ENCODE measurements at regions not wholly inside any gene's neighbourhood (a gene's known extent, or its start where the extent isn't known, plus 50 kb on each side); places are given as distances from the start of the nearest gene placed in this dataset.

DNA sequence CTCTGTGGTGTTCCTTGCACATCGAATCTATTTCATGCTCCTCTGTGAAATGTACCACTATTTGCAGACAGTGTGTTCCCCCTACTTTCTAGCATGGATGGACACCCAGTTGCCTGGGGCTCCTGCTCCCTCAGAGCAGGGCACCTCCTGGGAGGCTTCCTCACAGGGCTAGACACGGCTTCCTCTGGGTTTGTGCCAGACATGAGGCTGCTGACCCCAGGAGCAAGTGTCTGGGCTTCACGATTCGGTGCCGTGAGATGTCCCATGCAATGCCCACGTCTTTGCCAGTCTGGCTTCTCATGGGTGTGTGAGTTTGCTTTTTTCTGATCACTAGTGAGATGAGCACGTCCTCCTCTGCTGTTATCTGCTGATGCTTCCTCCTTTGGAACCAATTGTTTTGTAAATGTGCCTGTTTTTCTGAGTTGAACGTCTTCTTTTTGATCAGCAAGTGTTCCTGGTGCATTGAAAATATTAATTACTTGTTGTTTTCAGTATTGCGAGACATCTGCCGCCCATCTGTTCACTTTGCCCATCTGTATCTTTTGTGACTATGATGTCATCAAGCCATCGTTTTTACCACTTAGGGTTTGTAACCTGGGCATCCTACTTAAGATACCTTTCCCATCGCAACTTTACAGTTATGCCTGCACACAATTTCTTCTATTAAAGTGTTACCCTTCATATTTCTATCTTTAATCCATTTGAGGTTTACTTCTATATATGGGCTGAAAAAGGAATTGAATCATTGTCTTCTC, 92.0 kb downstream of the TTLL2 start:
- TF ChIP-seq CTCF (CRISPR knock-in tag; IDR thresholded peaks at IDR 0.05) (no peak), MXI1 (IDR thresholded peaks at IDR 0.05; ENCODE audit: borderline replicate concordance, low read depth, low read length) (no peak), JUN (CRISPR knock-in tag; IDR thresholded peaks at IDR 0.05) (no peak), GLI4 (CRISPR knock-in tag; IDR thresholded peaks at IDR 0.05; ENCODE audit: borderline replicate concordance) (no peak), ISX (CRISPR knock-in tag; conservative IDR thresholded peaks at IDR 0.05) (no peak), TARDBP (CRISPR knock-in tag; IDR thresholded peaks at IDR 0.05) (no peak), ZNF564 (CRISPR knock-in tag; IDR thresholded peaks at IDR 0.05) (no peak), ZNF782 (CRISPR knock-in tag; IDR thresholded peaks at IDR 0.05; ENCODE audit: borderline replicate concordance) (no peak), ZNF883 (CRISPR knock-in tag; IDR thresholded peaks at IDR 0.05; ENCODE audit: not compliant biosample characterization) (no peak), EZH2 (conservative IDR thresholded peaks at IDR 0.05; ENCODE audit: low read depth, low read length) (no peak), HNF4A (CRISPR knock-in tag; IDR thresholded peaks at IDR 0.05) (no peak)
- TF ChIP-seq, protein P1, sequence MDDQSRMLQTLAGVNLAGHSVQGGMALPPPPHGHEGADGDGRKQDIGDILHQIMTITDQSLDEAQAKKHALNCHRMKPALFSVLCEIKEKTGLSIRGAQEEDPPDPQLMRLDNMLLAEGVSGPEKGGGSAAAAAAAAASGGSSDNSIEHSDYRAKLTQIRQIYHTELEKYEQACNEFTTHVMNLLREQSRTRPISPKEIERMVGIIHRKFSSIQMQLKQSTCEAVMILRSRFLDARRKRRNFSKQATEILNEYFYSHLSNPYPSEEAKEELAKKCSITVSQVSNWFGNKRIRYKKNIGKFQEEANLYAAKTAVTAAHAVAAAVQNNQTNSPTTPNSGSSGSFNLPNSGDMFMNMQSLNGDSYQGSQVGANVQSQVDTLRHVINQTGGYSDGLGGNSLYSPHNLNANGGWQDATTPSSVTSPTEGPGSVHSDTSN (CRISPR knock-in tag; IDR thresholded peaks at IDR 0.05; ENCODE audit: borderline replicate concordance) = no peak
- TF ChIP-seq, protein P2, sequence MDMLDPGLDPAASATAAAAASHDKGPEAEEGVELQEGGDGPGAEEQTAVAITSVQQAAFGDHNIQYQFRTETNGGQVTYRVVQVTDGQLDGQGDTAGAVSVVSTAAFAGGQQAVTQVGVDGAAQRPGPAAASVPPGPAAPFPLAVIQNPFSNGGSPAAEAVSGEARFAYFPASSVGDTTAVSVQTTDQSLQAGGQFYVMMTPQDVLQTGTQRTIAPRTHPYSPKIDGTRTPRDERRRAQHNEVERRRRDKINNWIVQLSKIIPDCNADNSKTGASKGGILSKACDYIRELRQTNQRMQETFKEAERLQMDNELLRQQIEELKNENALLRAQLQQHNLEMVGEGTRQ (IDR thresholded peaks at IDR 0.05; ENCODE audit: low read depth, low read length) = no peak
- TF ChIP-seq, protein P2 (CRISPR knock-in tag; IDR thresholded peaks at IDR 0.05; ENCODE audit: borderline replicate concordance) = no peak
